IPS-15b (cell line): ENCODE measurements at regions not wholly inside any gene's neighbourhood (a gene's known extent, or its start where the extent isn't known, plus 50 kb on each side); places are given as distances from the start of the nearest gene placed in this dataset.

ENCODE experiments used
- H3K27me3 ChIP-seq: one replicate; pipeline ENCODE4 v1.6.1; 2013; ENCODE audit warnings: low read length; ENCODE audit not compliant: control insufficient read depth, insufficient read depth
- H3K36me3 ChIP-seq: one replicate; pipeline ENCODE4 v1.6.1; 2013; ENCODE audit warnings: low read length; ENCODE audit not compliant: control insufficient read depth, insufficient read depth
- H3K4me1 ChIP-seq: one replicate; pipeline ENCODE4 v1.6.1; 2013; ENCODE audit warnings: mild to moderate bottlenecking, low read length; ENCODE audit not compliant: control insufficient read depth, insufficient read depth
- H3K4me3 ChIP-seq: one replicate; pipeline ENCODE4 v1.5.1; 2013; ENCODE audit warnings: low read depth, low read length
- H3K9ac ChIP-seq: one replicate; pipeline ENCODE4 v1.6.1; 2013; ENCODE audit warnings: low read depth, mild to moderate bottlenecking, low read length
- H3K9me3 ChIP-seq: one replicate; pipeline ENCODE4 v1.6.1; 2013; ENCODE audit warnings: mild to moderate bottlenecking, low read length; ENCODE audit not compliant: control insufficient read depth, insufficient read depth

DNA sequence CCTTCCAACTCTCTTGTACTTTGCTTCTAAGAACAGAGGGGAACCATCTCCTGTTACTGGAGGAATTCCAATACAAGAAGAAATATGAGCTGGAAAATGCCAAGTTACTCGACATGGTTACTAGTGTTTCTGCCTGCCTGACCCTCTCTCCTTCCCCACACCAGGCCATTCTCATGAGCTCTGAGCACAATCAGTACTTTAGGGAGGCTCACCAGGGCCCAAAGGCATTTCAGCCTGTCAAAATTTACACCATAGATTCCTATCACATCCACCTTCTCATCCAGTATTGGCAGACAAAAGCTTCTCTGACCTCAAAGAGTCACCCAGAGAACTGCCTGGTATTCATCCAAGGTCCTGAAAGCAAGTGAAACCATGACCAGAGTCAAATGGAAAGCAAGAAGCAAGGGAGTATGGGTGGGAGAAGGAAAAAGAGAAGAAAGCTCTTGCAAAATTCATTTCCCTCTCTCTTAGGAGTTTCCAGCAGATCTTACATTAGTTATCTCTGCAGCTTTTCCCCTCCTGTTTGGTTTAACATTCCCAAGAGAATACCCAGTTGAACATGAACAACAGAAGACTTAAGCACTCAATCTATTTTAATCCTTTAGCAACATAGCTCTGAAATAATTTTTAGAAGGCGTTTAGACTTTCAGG, 58.7 kb upstream of the NCAM1 start:
- Histone ChIP-seq H3K9me3 (no peaks in the 10 kb centered on the region), H3K36me3 (no peaks in the 10 kb centered on the region), H3K4me1 (no peaks in the 10 kb centered on the region), H3K27me3 (no peaks in the 10 kb centered on the region), H3K9ac (no peak overlapping the region), H3K4me3 (no peak overlapping the region)

DNA sequence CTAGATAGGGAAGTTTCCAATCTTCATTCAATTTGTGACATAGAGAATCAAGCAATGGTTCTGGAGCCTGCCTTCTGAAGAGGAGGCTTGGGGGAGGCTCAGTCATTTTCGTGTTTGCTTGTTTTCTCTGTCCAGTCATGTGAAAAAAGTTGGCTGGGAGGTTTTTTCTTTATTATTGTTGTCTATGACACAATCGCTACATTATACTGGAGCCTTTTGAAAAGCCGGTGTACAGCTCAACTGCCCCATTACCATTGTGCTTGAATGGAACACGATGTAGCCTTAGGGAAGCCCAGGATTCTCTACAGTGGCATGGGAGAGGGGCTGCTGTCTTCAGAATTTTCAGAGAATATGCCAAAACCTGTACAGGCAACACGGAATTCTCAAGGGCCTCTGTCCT, 57.9 kb upstream of the NCAM1 start:
- Histone ChIP-seq H3K9me3 (no peaks in the 10 kb centered on the region), H3K27me3 (no peaks in the 10 kb centered on the region), H3K4me3 (no peak overlapping the region)

DNA sequence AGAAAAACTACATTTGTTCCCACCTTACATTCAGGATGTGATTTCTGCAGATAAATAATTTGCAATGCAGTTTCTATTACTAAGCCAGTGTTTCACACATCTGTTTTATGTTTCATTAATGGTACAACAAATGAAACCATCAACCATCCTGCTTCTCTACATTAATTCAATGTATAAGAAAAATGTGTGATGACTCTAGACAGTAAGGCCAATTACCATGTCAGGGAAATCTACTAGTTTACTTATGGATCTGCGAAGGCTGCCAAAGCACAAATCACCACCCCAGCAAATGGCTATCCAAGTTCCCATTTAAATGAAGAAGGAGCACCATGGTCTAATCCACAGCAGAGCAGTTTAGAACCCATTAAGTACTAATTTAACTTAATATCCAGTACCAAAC, 50.1 kb upstream of the NCAM1 start:
- no peaks in the 10 kb centered on the region for H3K4me1 ChIP-seq
- H3K4me3 ChIP-seq: no peak overlapping the region
- H3K9me3 ChIP-seq: no peaks in the 10 kb centered on the region
- no peak overlapping the region for H3K9ac ChIP-seq
- no peaks in the 10 kb centered on the region for H3K36me3 ChIP-seq
- H3K27me3 ChIP-seq: no peaks in the 10 kb centered on the region

More for the DNA sequence above, 57.9 kb upstream of the NCAM1 start:
- Histone ChIP-seq H3K9ac (no peak overlapping the region), H3K36me3 (no peaks in the 10 kb centered on the region), H3K4me1 (no peaks in the 10 kb centered on the region)
